Liver (tissue), 8 donors: ENCODE measurements at regions not wholly inside any gene's neighbourhood (a gene's known extent, or its start where the extent isn't known, plus 50 kb on each side); places are given as distances from the start of the nearest gene placed in this dataset.

Experiments
- DNase-seq: peaks from one replicate; pipeline ENCODE4 v3.0.0-alpha.2; 2017; ENCODE audit warnings: low spot score
- H3K27ac ChIP-seq, 2 donors: one replicate each; pipeline ENCODE4 v1.7.0; 2013; ENCODE audit warnings: inconsistent platforms in 2 of 2, low read length in 2 of 2, control low read depth in 1 of 2, low read depth in 1 of 2, mild to moderate bottlenecking in 1 of 2
- H3K27me3 ChIP-seq, 4 donors: one replicate each; pipeline versions ENCODE4 v1.6.1 to v1.7.0; 2013; ENCODE audit warnings: low read length in 3 of 4, inconsistent platforms in 1 of 4, mild to moderate bottlenecking in 1 of 4, moderate library complexity in 1 of 4; ENCODE audit not compliant: control insufficient read depth in 4 of 4, insufficient read depth in 4 of 4
- H3K36me3 ChIP-seq, 4 donors: one replicate each; pipeline versions ENCODE4 v1.6.1 to v1.7.0; 2013; ENCODE audit warnings: low read length in 3 of 4, mild to moderate bottlenecking in 3 of 4, low read depth in 1 of 4, moderate library complexity in 1 of 4; ENCODE audit not compliant: control insufficient read depth in 4 of 4, insufficient read depth in 3 of 4
- H3K4me1 ChIP-seq, 4 donors: one replicate each; pipeline versions ENCODE4 v1.6.1 to v1.7.0; 2013; ENCODE audit warnings: low read length in 3 of 4, mild to moderate bottlenecking in 3 of 4, moderate library complexity in 1 of 4; ENCODE audit not compliant: control insufficient read depth in 4 of 4, insufficient read depth in 4 of 4
- H3K4me3 ChIP-seq, 3 donors: one replicate each; pipeline versions ENCODE4 v1.6.1 to v1.7.0; 2013; ENCODE audit warnings: low read length in 3 of 3, control low read depth in 1 of 3, low read depth in 1 of 3, mild to moderate bottlenecking in 1 of 3
- H3K9ac ChIP-seq, 2 donors: one replicate each; pipeline ENCODE4 v1.7.0; 2013; ENCODE audit warnings: low read length in 2 of 2, mild to moderate bottlenecking in 2 of 2, moderate library complexity in 2 of 2, control low read depth in 1 of 2, low read depth in 1 of 2
- H3K9me3 ChIP-seq, 4 donors: one replicate each; pipeline versions ENCODE4 v1.6.1 to v1.7.0; 2013; ENCODE audit warnings: low read length in 3 of 4; ENCODE audit not compliant: control insufficient read depth in 4 of 4
- ATF3 ChIP-seq: IDR thresholded peaks from 2 replicates; pipeline ENCODE4 v1.6.1; 2016; ENCODE audit warnings: antibody characterized with exemption
- CTCF ChIP-seq: fragments of 150-350 bp; IDR thresholded peaks from 2 replicates; pipeline ENCODE4 v1.5.1; 2017; ENCODE audit warnings: improper control_type of control experiment, low read depth, low read length; ENCODE audit not compliant: missing input control
- EGR1 ChIP-seq, 2 donors: IDR thresholded peaks; 2 replicates each; pipeline ENCODE4 v1.6.1; 2016 to 2018; ENCODE audit warnings: antibody characterized with exemption in 2 of 2, low read depth in 2 of 2
- FOXA1 ChIP-seq: IDR thresholded peaks from 2 replicates; pipeline ENCODE4 v1.6.1; 2016; ENCODE audit warnings: antibody characterized with exemption
- FOXA2 ChIP-seq: IDR thresholded peaks from 2 replicates; pipeline ENCODE4 v1.6.1; 2016; ENCODE audit warnings: antibody characterized with exemption
- GABPA ChIP-seq, 2 donors: IDR thresholded peaks in 1 of 2; conservative IDR thresholded peaks in 1 of 2; 2 replicates each; pipeline ENCODE4 v1.6.1; 2016; ENCODE audit warnings: antibody characterized with exemption in 2 of 2, mild to moderate bottlenecking in 1 of 2, moderate library complexity in 1 of 2
- HNF4A ChIP-seq, 2 donors: conservative IDR thresholded peaks; 2 replicates each; pipeline ENCODE4 v1.6.1; 2016; ENCODE audit warnings: antibody characterized with exemption in 2 of 2, mild to moderate bottlenecking in 2 of 2
- HNF4G ChIP-seq: IDR thresholded peaks from 2 replicates; pipeline ENCODE4 v1.6.1; 2016; ENCODE audit warnings: antibody characterized with exemption
- JUND ChIP-seq, 2 donors: IDR thresholded peaks; 2 replicates each; pipeline ENCODE4 v1.6.1; 2016; ENCODE audit warnings: antibody characterized with exemption in 2 of 2
- MAX ChIP-seq: IDR thresholded peaks from 2 replicates; pipeline ENCODE4 v1.6.1; 2016; ENCODE audit warnings: antibody characterized with exemption
- NR2F2 ChIP-seq: IDR thresholded peaks from 2 replicates; pipeline ENCODE4 v1.6.1; 2016; ENCODE audit warnings: antibody characterized with exemption
- RAD21 ChIP-seq, 2 donors: IDR thresholded peaks; 2 replicates each; pipeline ENCODE4 v1.6.1; 2016; ENCODE audit warnings: antibody characterized with exemption in 2 of 2, mild to moderate bottlenecking in 2 of 2
- RXRA ChIP-seq, 2 donors: IDR thresholded peaks; 2 replicates each; pipeline ENCODE4 v1.6.1; 2017 to 2018; ENCODE audit warnings: antibody characterized with exemption in 2 of 2, mild to moderate bottlenecking in 1 of 2
- SP1 ChIP-seq: IDR thresholded peaks from 2 replicates; pipeline ENCODE4 v1.6.1; 2018; ENCODE audit warnings: antibody characterized with exemption, mild to moderate bottlenecking
- TAF1 ChIP-seq: conservative IDR thresholded peaks from 2 replicates; pipeline ENCODE4 v1.6.1; 2016; ENCODE audit warnings: antibody characterized with exemption, mild to moderate bottlenecking
- YY1 ChIP-seq: IDR thresholded peaks from 2 replicates; pipeline ENCODE4 v1.6.1; 2016; ENCODE audit warnings: antibody characterized with exemption, mild to moderate bottlenecking
- ZBTB33 ChIP-seq: IDR thresholded peaks from 2 replicates; pipeline ENCODE4 v1.6.1; 2016; ENCODE audit warnings: antibody characterized with exemption
- WGBS: extraction: QIAGEN DNeasy Blood & Tissue Kit; methylation state at CpG from one replicate; pipeline ENCODE4 v1.1.7; 2013; 5-methylcytosine and 5-hydroxymethylcytosine counted together
- donor health status: healthy.
- donor health status: healthy.
- donor health status: healthy.
- donor health status: healthy.
- donor health status: healthy.

GRCh38 chr13:40342461-40342860 is 324.0 kb downstream of the FOXO1 start:
- no peak overlapping the region for H3K9ac ChIP-seq
- H3K27me3 ChIP-seq, result no peaks in the 10 kb centered on the region
- TF ChIP-seq EGR1 (IDR thresholded peaks at IDR 0.05; ENCODE audit: low read depth in 2 of 2), result no peak
- no peak for TF ChIP-seq RAD21 (IDR thresholded peaks at IDR 0.05)
- no peak for TF ChIP-seq FOXA1
- no peak for TF ChIP-seq RXRA (IDR thresholded peaks at IDR 0.05)
- no peak for TF ChIP-seq ZBTB33
- no peak for TF ChIP-seq TAF1
- TF ChIP-seq YY1, result no peak
- no peak for TF ChIP-seq HNF4A (conservative IDR thresholded peaks at IDR 0.05)
- TF ChIP-seq JUND (IDR thresholded peaks at IDR 0.05), result no peak
- TF ChIP-seq ATF3, result no peak
- TF ChIP-seq SP1, result no peak
- WGBS, result 93% methylated on average over 7 of the region's 7 CpGs
- H3K27ac ChIP-seq, result no peak overlapping the region
- H3K36me3 ChIP-seq, result no peaks in the 10 kb centered on the region
- H3K4me1 ChIP-seq, result peaks cover 11 to 54% (median 47%) of the 10 kb centered on the region in 4 donors
- no peak overlapping the region for H3K4me3 ChIP-seq
- DNase-seq, result no peak
- H3K9me3 ChIP-seq, result no peaks in the 10 kb centered on the region

GRCh38 chr13:40342901-40343300 is 323.5 kb downstream of the FOXO1 start:
- no peaks in the 10 kb centered on the region for H3K27me3 ChIP-seq
- peak overlapping the region in 1 of 2 donors; percentile 44 for H3K9ac ChIP-seq
- peaks cover 11 to 57% (median 48%) of the 10 kb centered on the region in 4 donors for H3K4me1 ChIP-seq
- no peak overlapping the region for H3K4me3 ChIP-seq
- no peaks in the 10 kb centered on the region for H3K36me3 ChIP-seq
- TF ChIP-seq NR2F2 (no peak), GABPA (IDR thresholded peaks at IDR 0.05 in 1 of 2, conservative IDR thresholded peaks at IDR 0.05 in 1 of 2) (no peak), ATF3 (no peak), RAD21 (IDR thresholded peaks at IDR 0.05) (no peak), EGR1 (IDR thresholded peaks at IDR 0.05; ENCODE audit: low read depth in 2 of 2) (no peak), HNF4A (conservative IDR thresholded peaks at IDR 0.05) (no peak), ZBTB33 (no peak), CTCF (no peak), HNF4G (no peak), RXRA (IDR thresholded peaks at IDR 0.05) (no peak), FOXA2 (no peak), FOXA1 (no peak), MAX (no peak), JUND (IDR thresholded peaks at IDR 0.05) (no peak)
- WGBS, result 94% methylated on average over 3 of the region's 3 CpGs
- no peaks in the 10 kb centered on the region for H3K9me3 ChIP-seq
- DNase-seq, result no peak
- H3K27ac ChIP-seq, result peak overlapping the region in 1 of 2 donors; percentile 92
